K562 (cell line): ENCODE measurements at regions not wholly inside any gene's neighbourhood (a gene's known extent, or its start where the extent isn't known, plus 50 kb on each side); places are given as distances from the start of the nearest gene placed in this dataset.
A peak's percentile ranks its signal among the peaks of the same experiment; 100 is the strongest.

Experiments used
- ATAC-seq: fragments of 200-7000 bp; cut with Tn5 transposase; 3 replicates; pipeline ENCODE4 v1.9.1; 2020; ENCODE audit warnings: moderate library complexity
- BruUV-seq: library from RNA; stranded (reverse); fragments of 400-500 nt; replicated peaks from 2 replicates; lab custom pipeline; 2021; lab: Mats Ljungman, UMichigan
- CTCF ChIA-PET: fragments of 300-600 bp; formaldehyde crosslinking; extraction: SDS; loops from one replicate; lab custom pipeline; 2021; ENCODE audit warnings: low intra/inter-chr PET ratio; lab: Yijun Ruan, JAX
- POLR2A ChIA-PET: fragments of 300-600, 350-650 bp; sonication (Branson Sonifier 250); formaldehyde crosslinking; extraction: SDS; loops from one replicate; lab custom pipeline; 2021; ENCODE audit warnings: antibody characterized with exemption, inconsistent platforms; lab: Yijun Ruan, JAX
- DNase-seq, 4 experiments: peaks; one replicate each; pipeline versions ENCODE4 v3.0.0 to v3.0.0-alpha.2; 2011 to 2018; ENCODE audit warnings: low spot score in 3 of 4, mixed read lengths in 3 of 4; ENCODE audit errors: extremely low read depth in 1 of 4
- FAIRE-seq: peaks from 2 replicates; lab custom pipeline; 2011; peaks lifted over from hg19 to GRCh38; lab: Jason Lieb, UNC
- H2AFZ ChIP-seq: 2 replicates; pipeline ENCODE4 v1.6.0; 2011; ENCODE audit warnings: low read depth, low read length, control low read depth, inconsistent platforms
- H3K27ac ChIP-seq: fragments of 200-600 bp; 3 replicates; pipeline ENCODE4 v1.8.0; 2011; ENCODE audit warnings: low read depth, mild to moderate bottlenecking, control low read depth, inconsistent platforms, low read length, moderate library complexity, mixed read lengths; ENCODE audit errors: extremely low read depth
- H3K27me3 ChIP-seq, 2 experiments: fragments of 300-600 bp in 1 of 2; 2 replicates in 1 of 2; 3 replicates in 1 of 2; pipeline versions ENCODE4 v1.6.0 to v1.8.0; 2011; ENCODE audit warnings: inconsistent platforms in 2 of 2, low read length in 2 of 2, mild to moderate bottlenecking in 1 of 2, mixed read lengths in 1 of 2, moderate library complexity in 1 of 2; ENCODE audit not compliant: control insufficient read depth in 2 of 2, insufficient read depth in 2 of 2
- H3K36me3 ChIP-seq: fragments of 300-600 bp; 3 replicates; pipeline ENCODE4 v1.8.0; 2011; ENCODE audit warnings: mild to moderate bottlenecking, low read length, inconsistent platforms; ENCODE audit not compliant: control insufficient read depth, insufficient read depth
- H3K4me1 ChIP-seq, 2 experiments: fragments of 200-600 bp in 1 of 2; replicated peaks in 1 of 2; 2 replicates in 1 of 2; 3 replicates in 1 of 2; pipeline versions ENCODE4 v1.5.1 to v1.8.0; 2011; ENCODE audit warnings: inconsistent platforms in 2 of 2, low read length in 2 of 2, mild to moderate bottlenecking in 1 of 2, mixed read lengths in 1 of 2, moderate library complexity in 1 of 2; ENCODE audit not compliant: control insufficient read depth in 2 of 2, insufficient read depth in 2 of 2
- H3K4me2 ChIP-seq: 2 replicates; pipeline ENCODE4 v1.6.1; 2011; ENCODE audit warnings: low read length, control low read depth, inconsistent platforms, mixed read lengths; ENCODE audit not compliant: insufficient read depth
- H3K4me3 ChIP-seq: fragments of 200-600 bp; sonication (generic), shearing (Covaris generic); 2 replicates; pipeline ENCODE4 v1.5.1; 2016; ENCODE audit warnings: control low read depth, inconsistent platforms
- H3K79me2 ChIP-seq: fragments of 200-600 bp; 3 replicates; pipeline ENCODE4 v1.8.0; 2011; ENCODE audit warnings: low read length, inconsistent platforms; ENCODE audit not compliant: control insufficient read depth, insufficient read depth
- H3K9ac ChIP-seq, 2 experiments: 2 replicates each; pipeline versions ENCODE4 v1.6.0 to v1.6.1; 2011; ENCODE audit warnings: low read depth in 2 of 2, low read length in 2 of 2, control low read depth in 1 of 2, inconsistent platforms in 1 of 2, mild to moderate bottlenecking in 1 of 2, mixed read lengths in 1 of 2; ENCODE audit not compliant: insufficient read depth in 1 of 2
- H3K9me1 ChIP-seq: one replicate; pipeline ENCODE4 v1.6.0; 2011; ENCODE audit warnings: inconsistent platforms, mild to moderate bottlenecking, low read length, moderate library complexity; ENCODE audit not compliant: control insufficient read depth, insufficient read depth
- H3K9me3 ChIP-seq: replicated peaks from 2 replicates; pipeline ENCODE4 v1.5.1; 2011; ENCODE audit warnings: low read depth, low read length, inconsistent platforms; ENCODE audit not compliant: control insufficient read depth, insufficient read depth
- H4K20me1 ChIP-seq: replicated peaks from 2 replicates; pipeline ENCODE4 v1.6.1; 2011; ENCODE audit warnings: low read length, inconsistent platforms, mixed read lengths; ENCODE audit not compliant: control insufficient read depth, insufficient read depth
- CCAR2 ChIP-seq: fragments of 200-400 bp; formaldehyde crosslinking; IDR thresholded peaks from 2 replicates; pipeline ENCODE4 v1.6.1; 2017; ENCODE audit warnings: mild to moderate bottlenecking, low read depth, low read length
- EP300 ChIP-seq: IDR thresholded peaks from 2 replicates; pipeline ENCODE4 v1.6.1; 2012; ENCODE audit warnings: low read length, improper control_type of control experiment
- HDAC1 ChIP-seq, 2 experiments: fragments of 450-650 bp; IDR thresholded peaks; 2 replicates each; pipeline ENCODE4 v1.6.1; 2016 to 2017; ENCODE audit warnings: inconsistent platforms in 1 of 2, mild to moderate bottlenecking in 1 of 2, moderate library complexity in 1 of 2
- NFATC3 ChIP-seq: fragments of 450-650 bp; IDR thresholded peaks from 2 replicates; pipeline ENCODE4 v1.6.1; 2017; ENCODE audit warnings: mild to moderate bottlenecking
- OTX1 ChIP-seq: fragments of 450-650 bp; formaldehyde crosslinking; IDR thresholded peaks from 2 replicates; pipeline ENCODE4 v1.4.0; 2022; ENCODE audit warnings: mild to moderate bottlenecking
- PCBP1 ChIP-seq: fragments of 200-400 bp; formaldehyde crosslinking; IDR thresholded peaks from 2 replicates; pipeline ENCODE4 v1.6.1; 2018; ENCODE audit warnings: mild to moderate bottlenecking, low read depth, low read length; ENCODE audit not compliant: poor library complexity, severe bottlenecking
- PHB2 ChIP-seq: fragments of 450-650 bp; IDR thresholded peaks from 2 replicates; pipeline ENCODE4 v1.6.1; 2017; ENCODE audit warnings: low read depth
- RBM17 ChIP-seq: fragments of 200-400 bp; formaldehyde crosslinking; IDR thresholded peaks from 2 replicates; pipeline ENCODE4 v1.6.1; 2017; ENCODE audit warnings: low read depth, mild to moderate bottlenecking, low read length, borderline replicate concordance
- SPI1 ChIP-seq: IDR thresholded peaks from 2 replicates; pipeline ENCODE4 v1.6.1; 2011; ENCODE audit warnings: low read depth, low read length, control low read depth, borderline replicate concordance
- TARDBP ChIP-seq: fragments of 450-650 bp; IDR thresholded peaks from 2 replicates; pipeline ENCODE4 v1.6.1; 2016
- ZC3H8 ChIP-seq: fragments of 450-650 bp; IDR thresholded peaks from 2 replicates; pipeline ENCODE4 v1.6.1; 2017
- WGBS: fragments of 100-300 bp; shearing (Covaris generic); methylation state at CpG from one replicate; pipeline ENCODE4 v1.1.6; 2016; ENCODE audit warnings: low coverage, mixed read lengths; ENCODE audit not compliant: insufficient coverage; ENCODE audit errors: missing lambda C conversion rate; 5-methylcytosine and 5-hydroxymethylcytosine counted together
- in situ Hi-C: fragments of 300-500 bp; cut with MboI; formaldehyde crosslinking; loops from 4 replicates; pipeline ENCODE4 v1.15.0; 2018; ENCODE audit warnings: inconsistent platforms, mixed read lengths
- intact Hi-C: fragments of 100-400 bp; cut with micrococcal nuclease; formaldehyde crosslinking; loops from 2 replicates; pipeline ENCODE4 v1.14.2; 2022

DNA sequence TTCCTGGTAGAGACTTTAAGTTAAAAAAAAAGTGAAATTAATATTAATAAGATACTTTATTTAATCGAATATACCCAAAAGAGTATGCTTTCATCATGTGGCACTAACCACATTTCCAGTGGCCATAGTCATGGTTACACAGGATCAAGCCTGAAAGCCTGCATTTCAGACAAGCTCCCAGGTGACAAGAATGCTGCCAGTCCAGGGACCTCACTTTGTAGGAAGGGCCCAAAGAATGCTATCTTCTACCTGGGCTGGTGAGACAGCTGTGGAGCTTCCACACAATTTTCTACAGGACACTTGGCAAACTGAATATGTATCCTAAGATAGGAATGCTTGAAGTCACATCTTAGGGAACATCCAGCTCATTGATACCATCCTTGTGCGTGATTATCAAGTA is 203.8 kb downstream of the AUH start:
- H4K20me1 ChIP-seq: no peaks in the 10 kb centered on the region
- H3K4me2 ChIP-seq: no peak overlapping the region
- 9% methylated on average over 2 of the region's 2 CpGs for whole genome bisulfite sequencing
- H3K9ac ChIP-seq: no peak overlapping the region
- H3K36me3 ChIP-seq: no peaks in the 10 kb centered on the region
- no peak overlapping the region for H3K4me3 ChIP-seq
- peak overlapping the region; percentile 45; the same call in 1 of the 2 replicates for H2AFZ ChIP-seq
- ChIA-PET POLR2A (interaction anchor here (0.8 to 0.9 kb wide), 2 partner anchors 12 to 34 kb away, joined by 3 to 4 read pairs; no protein-coding TSS in a partner anchor), CTCF (no interaction called here)
- H3K79me2 ChIP-seq: no peaks in the 10 kb centered on the region
- in situ Hi-C loops: no loop called here
- H3K4me1 ChIP-seq: peaks cover 12 to 14% of the 10 kb centered on the region in 2 experiments
- H3K27ac ChIP-seq: no peak overlapping the region
- DNase-seq: no peak
- no peak for TF ChIP-seq OTX1 (CRISPR knock-in tag)
- TF ChIP-seq TARDBP: no peak
- no peak for TF ChIP-seq SPI1
- no peak for TF ChIP-seq PHB2
- no peak for TF ChIP-seq RBM17
- TF ChIP-seq PCBP1: no peak
- no peak for TF ChIP-seq NFATC3
- TF ChIP-seq CCAR2: no peak
- no peak for TF ChIP-seq ZC3H8
- no peak for TF ChIP-seq HDAC1 (IDR thresholded peaks at IDR 0.05)
- TF ChIP-seq EP300: no peak
- TF ChIP-seq, all 486 proteins: peak for 0
- Histone ChIP-seq H3K27me3 (no peaks in the 10 kb centered on the region), H3K9me3 (no peaks in the 10 kb centered on the region), H3K9me1 (no peaks in the 10 kb centered on the region)
- ATAC-seq (no peak), FAIRE-seq (no peak)
- intact Hi-C loops: no loop called here
- BruUV-seq: no TSS peak
